MCF 10A (cell line): ENCODE measurements at regions not wholly inside any gene's neighbourhood (a gene's known extent, or its start where the extent isn't known, plus 50 kb on each side); places are given as distances from the start of the nearest gene placed in this dataset.

Source experiments
- BruUV-seq: library from RNA; stranded (reverse); fragments of 400-500 nt; replicated peaks from 2 replicates; lab custom pipeline; 2021; lab: Mats Ljungman, UMichigan
- CTCF ChIA-PET: fragments of 300-600 bp; sonication (Branson Sonifier 250); formaldehyde crosslinking; extraction: SDS; loops from one replicate; lab custom pipeline; 2021; ENCODE audit warnings: antibody characterized with exemption, inconsistent platforms; lab: Yijun Ruan, JAX
- POLR2A ChIA-PET: fragments of 300-600, 350-650 bp; sonication (Branson Sonifier 250); formaldehyde crosslinking; extraction: SDS; loops from one replicate; lab custom pipeline; 2020; ENCODE audit warnings: antibody characterized with exemption, inconsistent platforms; lab: Yijun Ruan, JAX
- DNase-seq: peaks from one replicate; pipeline ENCODE4 v3.0.0-alpha.2; 2018; ENCODE audit not compliant: unreplicated experiment
- H3K27ac Mint-ChIP-seq: one replicate; pipeline ENCODE4 v1.8.0; 2022; ENCODE audit warnings: mild to moderate bottlenecking, low read depth, mixed read lengths; ENCODE audit not compliant: unreplicated experiment
- H3K27me3 Mint-ChIP-seq: one replicate; pipeline ENCODE4 v1.8.0; 2022; ENCODE audit warnings: mixed read lengths; ENCODE audit not compliant: insufficient read depth, unreplicated experiment
- H3K36me3 Mint-ChIP-seq: one replicate; pipeline ENCODE4 v1.8.0; 2022; ENCODE audit warnings: mild to moderate bottlenecking, moderate library complexity, mixed read lengths; ENCODE audit not compliant: insufficient read depth, unreplicated experiment
- H3K4me1 Mint-ChIP-seq: one replicate; pipeline ENCODE4 v1.8.0; 2022; ENCODE audit warnings: mixed read lengths; ENCODE audit not compliant: insufficient read depth, unreplicated experiment
- H3K4me3 Mint-ChIP-seq: one replicate; pipeline ENCODE4 v1.8.0; 2022; ENCODE audit warnings: mild to moderate bottlenecking, moderate library complexity, mixed read lengths; ENCODE audit not compliant: unreplicated experiment
- H3K9me3 Mint-ChIP-seq: one replicate; pipeline ENCODE4 v1.8.0; 2022; ENCODE audit warnings: mixed read lengths; ENCODE audit not compliant: unreplicated experiment
- intact Hi-C: fragments of 100-400 bp; cut with micrococcal nuclease; formaldehyde crosslinking; loops from 2 replicates; pipeline ENCODE4 v1.14.1; 2022
- TF ChIP-seq, protein P1 (sequence below): fragments of 200-600 bp; IDR thresholded peaks from one replicate; pipeline ENCODE4 v1.8.0; 2022; ENCODE audit warnings: antibody characterized with exemption, mild to moderate bottlenecking; ENCODE audit not compliant: unreplicated experiment

- TF ChIP-seq, protein P1, sequence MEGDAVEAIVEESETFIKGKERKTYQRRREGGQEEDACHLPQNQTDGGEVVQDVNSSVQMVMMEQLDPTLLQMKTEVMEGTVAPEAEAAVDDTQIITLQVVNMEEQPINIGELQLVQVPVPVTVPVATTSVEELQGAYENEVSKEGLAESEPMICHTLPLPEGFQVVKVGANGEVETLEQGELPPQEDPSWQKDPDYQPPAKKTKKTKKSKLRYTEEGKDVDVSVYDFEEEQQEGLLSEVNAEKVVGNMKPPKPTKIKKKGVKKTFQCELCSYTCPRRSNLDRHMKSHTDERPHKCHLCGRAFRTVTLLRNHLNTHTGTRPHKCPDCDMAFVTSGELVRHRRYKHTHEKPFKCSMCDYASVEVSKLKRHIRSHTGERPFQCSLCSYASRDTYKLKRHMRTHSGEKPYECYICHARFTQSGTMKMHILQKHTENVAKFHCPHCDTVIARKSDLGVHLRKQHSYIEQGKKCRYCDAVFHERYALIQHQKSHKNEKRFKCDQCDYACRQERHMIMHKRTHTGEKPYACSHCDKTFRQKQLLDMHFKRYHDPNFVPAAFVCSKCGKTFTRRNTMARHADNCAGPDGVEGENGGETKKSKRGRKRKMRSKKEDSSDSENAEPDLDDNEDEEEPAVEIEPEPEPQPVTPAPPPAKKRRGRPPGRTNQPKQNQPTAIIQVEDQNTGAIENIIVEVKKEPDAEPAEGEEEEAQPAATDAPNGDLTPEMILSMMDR: no peak
- BruUV-seq: no TSS peak
- Mint-ChIP-seq H3K4me3 (no peak overlapping the region), H3K9me3 (no peaks in the 10 kb centered on the region), H3K4me1 (peaks cover 2% of the 10 kb centered on the region), H3K27ac (no peak overlapping the region), H3K36me3 (no peaks in the 10 kb centered on the region), H3K27me3 (no peaks in the 10 kb centered on the region)
- intact Hi-C loops: no loop called here
- no peak for DNase-seq
- ChIA-PET POLR2A (interaction anchor here (1.0 kb wide), 1 partner anchor 121 kb away, joined by 3 read pairs; no protein-coding TSS in a partner anchor), CTCF (interaction anchor here (0.7 to 1.4 kb wide), 2 partner anchors 15 to 60 kb away, joined by 3 to 4 read pairs; no protein-coding TSS in a partner anchor)
Observed at GRCh38 chr7:4626318-4626845, 55.7 kb upstream of the FOXK1 start.

DNA sequence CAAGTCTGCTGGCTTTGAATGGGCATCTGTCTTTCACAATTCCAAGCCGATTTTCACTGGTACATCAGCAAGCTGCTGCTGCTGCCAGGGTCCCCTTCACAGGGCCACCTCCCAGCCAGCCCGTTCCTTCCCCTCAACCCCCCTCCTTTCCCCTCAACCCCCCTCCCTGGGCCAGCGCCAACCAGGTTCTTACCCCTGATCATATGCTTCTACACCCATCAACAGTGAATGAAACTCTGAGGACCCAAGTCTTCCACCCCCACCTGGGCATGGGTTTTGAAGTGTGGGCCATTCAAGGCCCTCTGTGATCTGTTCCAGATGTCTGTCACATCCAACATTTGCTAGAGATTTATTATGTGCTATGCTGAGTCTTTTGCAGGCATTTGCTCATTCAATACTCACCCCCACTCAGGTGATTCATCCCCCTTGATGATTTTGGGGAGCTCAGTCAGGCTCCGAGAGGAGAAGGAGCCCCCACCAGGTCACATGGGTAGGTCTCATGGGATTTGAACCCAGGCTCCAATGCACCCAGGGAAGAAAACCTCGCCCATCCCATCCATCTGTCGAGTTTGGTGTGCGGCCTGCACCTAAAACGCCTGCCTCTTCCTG, 52.7 kb upstream of the FOXK1 start:
- intact Hi-C loops: no loop called here
- BruUV-seq: no TSS peak
- TF ChIP-seq, protein P1: no peak
- peaks cover 12% of the 10 kb centered on the region for H3K4me1 Mint-ChIP-seq
- H3K27ac Mint-ChIP-seq: no peak overlapping the region
- H3K36me3 Mint-ChIP-seq: no peaks in the 10 kb centered on the region
- ChIA-PET POLR2A (interaction anchor here (0.7 kb wide), 1 partner anchor 261 kb away, joined by 3 read pairs; no protein-coding TSS in a partner anchor), CTCF (interaction anchor here (0.5 to 0.8 kb wide), 5 partner anchors 47 to 768 kb away, joined by 3 to 5 read pairs (median 3); no protein-coding TSS in a partner anchor)
- no peaks in the 10 kb centered on the region for H3K9me3 Mint-ChIP-seq
- no peak overlapping the region for H3K4me3 Mint-ChIP-seq
- H3K27me3 Mint-ChIP-seq: no peaks in the 10 kb centered on the region
- no peak for DNase-seq

DNA sequence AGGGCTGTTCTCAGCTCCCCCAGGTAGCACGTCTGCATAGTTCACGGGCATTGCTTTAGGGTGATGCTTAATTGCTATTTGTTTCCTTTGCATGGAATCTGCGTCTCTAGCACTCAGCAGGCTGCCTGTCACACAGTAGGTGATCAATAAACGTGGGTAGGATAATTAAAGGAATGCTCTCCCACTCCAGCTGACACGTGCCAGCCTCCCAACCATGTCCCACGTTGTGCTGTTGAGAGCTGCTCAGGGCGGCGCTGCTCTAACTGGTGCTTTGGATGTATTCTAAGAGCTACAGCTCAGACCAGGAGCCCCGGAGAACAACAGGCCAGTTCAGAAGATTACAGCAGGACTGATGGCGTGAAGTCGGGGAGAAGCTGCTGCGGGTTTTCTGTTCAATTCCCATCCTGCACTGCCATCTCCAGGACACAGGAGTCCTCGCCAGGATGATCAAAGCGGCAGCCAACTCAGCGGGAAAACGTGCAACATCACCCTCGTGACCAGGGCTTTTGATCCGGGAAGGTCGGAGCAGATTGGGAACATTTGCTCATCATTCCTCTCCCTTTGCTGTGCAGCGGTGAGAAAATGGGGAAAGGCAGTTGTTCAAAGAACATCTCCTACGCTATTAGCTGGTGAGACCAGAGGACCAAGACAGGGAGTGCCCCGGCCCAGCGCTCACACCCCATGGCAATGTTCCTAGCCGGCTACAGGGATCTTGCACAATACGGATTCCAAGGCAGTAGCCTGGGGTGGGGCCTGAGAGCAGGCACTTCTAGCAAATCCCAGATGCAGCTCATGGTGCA, 50.5 kb upstream of the FOXK1 start:
- Mint-ChIP-seq H3K27me3 (no peaks in the 10 kb centered on the region), H3K9me3 (no peaks in the 10 kb centered on the region), H3K4me3 (peak overlapping the region; percentile 65), H3K27ac (peak overlapping the region; percentile 92), H3K4me1 (peaks cover 12% of the 10 kb centered on the region), H3K36me3 (no peaks in the 10 kb centered on the region)
- CTCF ChIA-PET: interaction anchor here (0.6 to 3.5 kb wide), 25 partner anchors 10 to 1765 kb away, joined by 3 to 57 read pairs (median 4); partner anchors contain the start of gene FOXK1
- intact Hi-C loops: loop anchor here (1.0 to 2.0 kb wide), 6 partner anchors 20 to 1323 kb away; no protein-coding TSS in a partner anchor
- peak; percentile 95 for DNase-seq
- POLR2A ChIA-PET: interaction anchor here (0.7 to 3.0 kb wide), 13 partner anchors 8 to 144 kb away, joined by 3 to 19 read pairs (median 5); partner anchors contain the start of genes AP5Z1 and FOXK1
- no TSS peak for BruUV-seq
- TF ChIP-seq, protein P1: peak; percentile 82
